ENCODE measurements at regions not wholly inside any gene's neighbourhood (a gene's known extent, or its start where the extent isn't known, plus 50 kb on each side); places are given as distances from the start of the nearest gene placed in this dataset.

DNA sequence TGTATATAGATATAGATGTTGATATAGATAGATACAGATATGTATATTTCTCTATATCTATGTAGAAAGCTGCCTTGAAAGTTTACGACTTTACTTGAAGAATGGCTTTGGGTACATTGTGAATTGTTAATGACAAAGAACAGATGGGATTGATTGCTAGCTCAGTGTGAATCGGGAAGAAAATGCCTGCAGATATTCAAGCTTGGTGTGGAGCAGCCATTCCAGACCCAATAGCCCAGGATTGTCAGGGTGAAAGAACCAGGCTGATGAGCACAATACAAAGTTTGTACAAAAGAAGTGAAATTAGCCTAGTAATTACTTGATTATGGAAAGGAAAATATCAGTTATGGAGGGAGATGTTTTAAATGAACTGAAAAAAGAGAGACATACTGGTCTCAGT is 946.2 kb downstream of the STPG2 start:
- ChIA-PET POLR2A (ENCODE audit: low non-redundant PET) (no interaction called here), CTCF (no interaction called here)
- no peak for DNase-seq (ENCODE audit: low spot score)
- no peak overlapping the region for H3K27ac ChIP-seq
- no peak for TF ChIP-seq CTCF (conservative IDR thresholded peaks at IDR 0.05; ENCODE audit: low read depth)

DNA sequence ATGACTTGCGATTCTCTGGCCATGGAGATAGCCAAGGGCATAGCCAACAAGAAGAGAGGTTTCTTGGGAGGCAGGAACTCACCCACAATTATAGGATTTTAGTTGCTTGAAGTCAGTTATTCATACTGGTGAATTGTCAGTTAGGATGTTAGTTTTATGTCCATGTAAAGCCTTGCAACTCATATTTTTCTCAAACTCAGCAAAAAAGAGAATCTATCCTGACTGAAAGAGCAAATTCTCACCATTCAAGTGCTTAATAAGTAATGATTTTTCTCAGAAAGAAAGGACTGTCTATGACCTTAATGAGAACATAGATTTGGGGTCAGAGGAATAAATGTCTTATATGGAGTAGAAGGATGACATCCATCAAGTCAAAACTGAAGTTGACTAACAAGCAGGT is 934.5 kb downstream of the STPG2 start:
- POLR2A ChIA-PET (ENCODE audit: low non-redundant PET) = no interaction called here

GRCh38 chr4:97215409-97215941 is 927.8 kb downstream of the STPG2 start:
- TF ChIP-seq CTCF (conservative IDR thresholded peaks at IDR 0.05; ENCODE audit: low read depth) = no peak
- DNase-seq (ENCODE audit: low spot score) = no peak
- CTCF ChIA-PET = no interaction called here
- POLR2A ChIA-PET (ENCODE audit: low non-redundant PET) = no interaction called here
- H3K27ac ChIP-seq = no peak overlapping the region

More for the DNA sequence above, 934.5 kb downstream of the STPG2 start:
- H3K27ac ChIP-seq = no peak overlapping the region
- TF ChIP-seq CTCF (conservative IDR thresholded peaks at IDR 0.05; ENCODE audit: low read depth) = no peak
- CTCF ChIA-PET = no interaction called here
- no peak for DNase-seq (ENCODE audit: low spot score)

GRCh38 chr4:97216046-97216445 is 927.2 kb downstream of the STPG2 start:
- DNase-seq (ENCODE audit: low spot score) = no peak
- ChIA-PET POLR2A (ENCODE audit: low non-redundant PET) (no interaction called here), CTCF (no interaction called here)
- H3K27ac ChIP-seq = no peak overlapping the region
- TF ChIP-seq CTCF (conservative IDR thresholded peaks at IDR 0.05; ENCODE audit: low read depth) = no peak

- TF ChIP-seq CTCF (conservative IDR thresholded peaks at IDR 0.05; ENCODE audit: low read depth) = no peak
- ChIA-PET POLR2A (ENCODE audit: low non-redundant PET) (no interaction called here), CTCF (no interaction called here)
- no peak overlapping the region for H3K27ac ChIP-seq
- no peak for DNase-seq (ENCODE audit: low spot score)
Measured at GRCh38 chr4:97235521-97235920, 907.8 kb downstream of the STPG2 start.

DNA sequence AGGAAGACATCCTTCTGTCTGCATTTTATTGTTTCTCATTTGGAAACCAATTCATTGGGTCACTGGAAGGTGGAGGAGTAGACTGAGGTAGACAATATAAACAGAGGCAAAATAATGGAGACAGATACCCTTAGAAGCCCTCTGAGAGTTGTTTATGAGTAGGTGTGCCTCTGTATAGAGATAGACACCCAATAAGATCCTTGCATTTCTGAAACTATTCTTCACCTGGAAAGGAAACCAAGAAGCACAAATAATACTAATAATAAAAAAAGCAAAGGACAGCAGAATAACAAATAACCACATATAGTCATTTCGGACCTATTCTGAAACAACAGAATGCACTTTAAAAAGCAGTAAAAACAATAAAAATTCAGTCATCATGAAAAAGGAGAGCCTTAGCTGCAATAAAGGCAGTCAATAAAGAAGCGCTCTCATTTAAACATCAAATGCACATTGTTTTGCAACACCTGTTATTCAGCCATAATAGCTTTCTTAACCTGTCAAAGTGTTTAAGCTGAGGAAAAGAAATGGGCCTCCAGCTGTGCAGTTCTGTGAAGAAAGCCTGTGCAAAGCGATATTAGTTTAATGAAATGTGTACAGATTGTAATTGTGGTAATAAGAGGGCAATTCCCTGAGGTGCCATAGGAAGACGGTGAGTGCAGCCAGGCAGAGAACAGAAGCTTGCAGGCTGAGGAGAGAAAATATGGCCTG is 904.2 kb downstream of the STPG2 start:
- ChIA-PET POLR2A (ENCODE audit: low non-redundant PET) (no interaction called here), CTCF (no interaction called here)
- DNase-seq (ENCODE audit: low spot score) = no peak
- no peak for TF ChIP-seq CTCF (conservative IDR thresholded peaks at IDR 0.05; ENCODE audit: low read depth)
- no peak overlapping the region for H3K27ac ChIP-seq
